Retinal pigment epithelial cell (primary cell): ENCODE measurements at regions not wholly inside any gene's neighbourhood (a gene's known extent, or its start where the extent isn't known, plus 50 kb on each side); places are given as distances from the start of the nearest gene placed in this dataset.

Experiments used
- DNase-seq: peaks from one replicate; pipeline ENCODE4 v3.0.0-alpha.2; 2010; ENCODE audit warnings: low read depth
- H3K4me3 ChIP-seq: 2 replicates; pipeline ENCODE4 v1.5.1; 2011; ENCODE audit warnings: mild to moderate bottlenecking, low read length, control low read depth, moderate library complexity
- CTCF ChIP-seq: conservative IDR thresholded peaks from 2 replicates; pipeline ENCODE4 v1.5.1; 2011; ENCODE audit warnings: low read depth, low read length, control low read depth, inconsistent platforms

DNA sequence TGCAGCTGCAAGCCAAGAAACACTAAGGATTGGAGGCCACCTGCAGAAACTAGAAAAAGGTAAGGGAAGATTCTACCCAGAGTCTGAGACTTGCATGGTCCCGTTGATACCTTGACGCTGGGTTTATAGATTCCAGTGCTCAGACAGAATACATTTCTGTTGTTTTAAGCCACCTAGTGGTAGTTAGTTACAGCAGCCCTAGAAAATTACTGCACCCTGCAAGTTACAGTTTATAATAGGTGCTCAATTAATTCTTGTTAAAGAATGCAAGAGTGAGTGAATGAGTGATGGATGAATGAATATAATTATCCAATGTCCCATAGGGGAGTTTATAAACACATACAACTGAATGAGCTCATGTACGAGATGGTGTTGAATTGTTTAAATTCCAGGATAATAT, 453.1 kb upstream of the SLC35B3 start:
- H3K4me3 ChIP-seq: no peak overlapping the region
- TF ChIP-seq CTCF: peak; percentile 46
- DNase-seq: no peak

DNA sequence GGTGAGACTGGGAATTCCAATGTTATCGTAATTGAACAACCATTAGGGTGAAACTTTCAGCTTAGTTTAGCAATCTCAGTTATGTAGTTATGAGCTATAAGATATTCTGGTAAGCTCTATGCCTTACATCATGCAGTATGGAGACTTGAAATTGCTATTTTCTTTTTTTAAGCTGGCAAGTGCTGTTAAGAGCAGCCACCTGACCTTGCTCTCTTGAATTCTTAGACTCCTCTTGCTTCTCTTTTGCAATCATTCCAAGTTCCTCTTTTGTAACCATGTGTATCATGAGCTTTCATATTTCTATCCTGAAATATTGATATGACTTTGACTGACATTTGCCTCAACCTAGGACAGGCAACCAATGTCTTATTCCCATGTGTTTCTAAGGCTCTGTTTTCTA, 446.3 kb upstream of the SLC35B3 start:
- no peak overlapping the region for H3K4me3 ChIP-seq
- no peak for TF ChIP-seq CTCF
- DNase-seq: no peak

DNA sequence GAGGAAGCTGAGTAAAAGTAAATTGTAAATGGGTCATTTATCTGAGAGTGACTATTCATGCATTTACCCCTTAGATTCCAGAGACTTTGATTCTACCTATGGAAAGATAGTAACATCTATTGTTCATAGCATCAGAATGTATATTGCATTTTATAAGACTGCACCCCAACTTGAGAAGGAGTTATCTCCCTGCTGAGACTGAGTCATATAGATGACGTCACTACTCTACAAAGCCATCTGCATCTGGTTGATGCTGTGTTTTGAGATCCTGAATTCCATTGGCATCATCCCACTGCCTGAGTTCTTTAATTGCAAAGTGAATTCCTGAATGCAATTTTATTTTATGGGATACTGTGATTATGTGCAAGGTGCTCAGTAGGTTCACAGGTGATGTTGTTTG, 444.0 kb upstream of the SLC35B3 start:
- no peak overlapping the region for H3K4me3 ChIP-seq
- DNase-seq: no peak
- no peak for TF ChIP-seq CTCF

DNA sequence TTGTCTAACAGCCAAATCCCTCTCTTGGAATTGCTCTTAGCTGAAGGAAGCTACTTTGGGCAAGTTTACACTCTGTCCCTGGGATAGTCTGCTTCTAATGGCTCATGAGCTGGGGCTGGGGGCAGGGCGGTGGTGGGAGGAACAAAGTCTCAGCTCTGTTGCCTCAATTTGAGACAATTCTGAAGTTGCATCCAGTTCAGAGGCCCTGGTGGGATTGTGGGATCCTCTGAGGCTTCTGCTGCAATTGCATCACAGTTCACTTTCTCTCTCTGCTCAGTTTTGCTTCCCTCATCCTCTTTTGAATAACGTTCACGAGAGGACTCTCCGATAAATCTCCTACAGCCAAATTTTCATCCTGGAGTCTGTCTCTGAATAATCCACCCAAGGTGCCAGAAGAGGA, 440.6 kb upstream of the SLC35B3 start:
- no peak for TF ChIP-seq CTCF
- H3K4me3 ChIP-seq: no peak overlapping the region
- DNase-seq: no peak

DNA sequence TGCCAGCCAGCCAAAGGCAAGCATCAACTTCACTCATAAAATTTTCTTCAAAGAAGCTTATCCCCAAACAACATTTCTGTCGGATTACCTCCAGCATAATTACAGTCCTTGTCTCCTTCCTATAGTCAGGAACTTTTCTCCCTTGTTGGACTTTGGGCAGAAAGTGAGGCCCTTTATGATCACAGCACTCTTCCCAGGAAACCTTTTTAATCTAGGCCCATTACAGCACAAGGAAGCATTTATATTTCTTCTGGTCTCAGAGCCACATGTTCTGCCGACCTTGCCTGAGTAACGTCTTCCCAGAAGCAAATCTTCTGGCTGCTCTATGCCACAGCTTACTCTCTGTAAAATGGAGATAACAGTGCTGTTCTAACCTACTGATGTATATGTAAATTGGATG, 437.2 kb upstream of the SLC35B3 start:
- DNase-seq: no peak
- H3K4me3 ChIP-seq: no peak overlapping the region
- no peak for TF ChIP-seq CTCF

- no peak for TF ChIP-seq CTCF
Observed at GRCh38 chr6:8865451-8865850, 430.1 kb upstream of the SLC35B3 start.

GRCh38 chr6:8860671-8861070, 425.3 kb upstream of the SLC35B3 start:
- no peak for DNase-seq
- H3K4me3 ChIP-seq: no peak overlapping the region
- TF ChIP-seq CTCF: no peak

More at GRCh38 chr6:8865451-8865850, 430.1 kb upstream of the SLC35B3 start:
- H3K4me3 ChIP-seq: no peak overlapping the region
- DNase-seq: no peak
